ENCODE measurements at regions not wholly inside any gene's neighbourhood (a gene's known extent, or its start where the extent isn't known, plus 50 kb on each side); places are given as distances from the start of the nearest gene placed in this dataset.

- TF ChIP-seq CTCF (IDR thresholded peaks at IDR 0.05; ENCODE audit: extremely low read depth, low read depth, low read length) = no peak
- H3K4me3 ChIP-seq (ENCODE audit: insufficient read depth, low read length) = no peak overlapping the region
Measured at GRCh38 chr2:15728245-15728938, 136.7 kb downstream of the DDX1 start.

GRCh38 chr2:15729001-15729400, 137.3 kb downstream of the DDX1 start:
- Histone ChIP-seq H2AFZ (ENCODE audit: low read length) (no peak overlapping the region), H3K4me2 (ENCODE audit: insufficient read depth, low read length) (no peak overlapping the region), H3K36me3 (ENCODE audit: insufficient read depth, low read length) (no peaks in the 10 kb centered on the region), H3K4me1 (ENCODE audit: insufficient read depth, low read length) (peaks cover 27% of the 10 kb centered on the region), H3K9me3 (ENCODE audit: low read depth, low read length) (no peaks in the 10 kb centered on the region), H3K79me2 (ENCODE audit: insufficient read depth, low read length) (no peaks in the 10 kb centered on the region), H3K27me3 (ENCODE audit: insufficient read depth, low read length) (peaks cover 20% of the 10 kb centered on the region), H3K27ac (ENCODE audit: low read depth, low read length) (no peak overlapping the region), H3K4me3 (ENCODE audit: insufficient read depth, low read length) (no peak overlapping the region), H4K20me1 (ENCODE audit: insufficient read depth, low read length) (no peaks in the 10 kb centered on the region)
- TF ChIP-seq CTCF (IDR thresholded peaks at IDR 0.05; ENCODE audit: extremely low read depth, low read depth, low read length) = no peak
- no peak for DNase-seq (ENCODE audit: insufficient read length, low spot score, missing footprints)

More at GRCh38 chr2:15728245-15728938, 136.7 kb downstream of the DDX1 start:
- Histone ChIP-seq H3K4me2 (ENCODE audit: insufficient read depth, low read length) (no peak overlapping the region), H3K27me3 (ENCODE audit: insufficient read depth, low read length) (peaks cover 20% of the 10 kb centered on the region), H3K27ac (ENCODE audit: low read depth, low read length) (no peak overlapping the region), H2AFZ (ENCODE audit: low read length) (no peak overlapping the region), H3K9me3 (ENCODE audit: low read depth, low read length) (no peaks in the 10 kb centered on the region), H4K20me1 (ENCODE audit: insufficient read depth, low read length) (no peaks in the 10 kb centered on the region), H3K4me1 (ENCODE audit: insufficient read depth, low read length) (peaks cover 21% of the 10 kb centered on the region), H3K36me3 (ENCODE audit: insufficient read depth, low read length) (no peaks in the 10 kb centered on the region), H3K79me2 (ENCODE audit: insufficient read depth, low read length) (no peaks in the 10 kb centered on the region)
- no peak for DNase-seq (ENCODE audit: insufficient read length, low spot score, missing footprints)

GRCh38 chr2:15729709-15730544, 138.3 kb downstream of the DDX1 start:
- Histone ChIP-seq H3K27ac (ENCODE audit: low read depth, low read length) (no peak overlapping the region), H4K20me1 (ENCODE audit: insufficient read depth, low read length) (no peaks in the 10 kb centered on the region), H3K4me2 (ENCODE audit: insufficient read depth, low read length) (peak overlapping the region; percentile 18), H3K4me1 (ENCODE audit: insufficient read depth, low read length) (peaks cover 32% of the 10 kb centered on the region), H3K9me3 (ENCODE audit: low read depth, low read length) (no peaks in the 10 kb centered on the region), H3K36me3 (ENCODE audit: insufficient read depth, low read length) (no peaks in the 10 kb centered on the region), H3K27me3 (ENCODE audit: insufficient read depth, low read length) (peaks cover 18% of the 10 kb centered on the region), H3K79me2 (ENCODE audit: insufficient read depth, low read length) (no peaks in the 10 kb centered on the region), H3K4me3 (ENCODE audit: insufficient read depth, low read length) (no peak overlapping the region), H2AFZ (ENCODE audit: low read length) (no peak overlapping the region)
- no peak for TF ChIP-seq CTCF (IDR thresholded peaks at IDR 0.05; ENCODE audit: extremely low read depth, low read depth, low read length)
- no peak for DNase-seq (ENCODE audit: insufficient read length, low spot score, missing footprints)

All from osteoblast (primary cell).